ENCODE measurements at regions not wholly inside any gene's neighbourhood (a gene's known extent, or its start where the extent isn't known, plus 50 kb on each side); places are given as distances from the start of the nearest gene placed in this dataset.

DNA sequence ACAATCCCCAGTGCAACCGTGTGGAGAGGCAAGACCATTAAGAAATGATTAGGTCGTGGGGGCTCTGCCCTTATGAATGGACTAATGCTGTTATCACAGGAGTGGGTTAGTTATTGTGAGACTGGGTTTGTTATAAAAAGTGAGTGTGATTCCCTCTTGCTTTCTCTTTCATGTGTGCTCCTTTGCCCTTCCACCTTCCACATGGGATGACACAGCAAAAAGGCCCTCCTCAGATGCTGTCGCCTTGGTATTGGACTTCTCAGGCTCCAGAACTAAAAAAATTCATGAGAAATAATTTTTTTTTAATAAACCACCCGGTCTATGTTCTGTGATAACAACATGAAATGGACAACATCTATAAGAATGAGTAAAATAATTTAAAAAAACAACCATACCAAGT, 136.1 kb upstream of the PCBD1 start:
- H3K9me3 Mint-ChIP-seq, result peaks cover 21% of the 10 kb centered on the region
- H3K4me1 Mint-ChIP-seq, result no peaks in the 10 kb centered on the region
- H3K27ac Mint-ChIP-seq, result no peak overlapping the region
- TF ChIP-seq CTCF (IDR thresholded peaks at IDR 0.05), result no peak
- no peak overlapping the region for H3K4me3 Mint-ChIP-seq
- H3K36me3 Mint-ChIP-seq (ENCODE audit: low read depth), result no peaks in the 10 kb centered on the region
- peaks cover 16% of the 10 kb centered on the region for H3K27me3 Mint-ChIP-seq (ENCODE audit: low read depth, poor library complexity)
- DNase-seq, result no peak

GRCh38 chr10:71025535-71025934, 137.2 kb upstream of the PCBD1 start:
- peaks cover 14% of the 10 kb centered on the region for H3K27me3 Mint-ChIP-seq (ENCODE audit: low read depth, poor library complexity)
- H3K27ac Mint-ChIP-seq, result no peak overlapping the region
- H3K9me3 Mint-ChIP-seq, result peaks cover 15% of the 10 kb centered on the region
- H3K4me3 Mint-ChIP-seq, result no peak overlapping the region
- peaks cover 4% of the 10 kb centered on the region for H3K4me1 Mint-ChIP-seq
- no peaks in the 10 kb centered on the region for H3K36me3 Mint-ChIP-seq (ENCODE audit: low read depth)
- TF ChIP-seq CTCF (IDR thresholded peaks at IDR 0.05), result no peak
- no peak for DNase-seq

- no peak for DNase-seq
- Mint-ChIP-seq H3K4me1 (peaks cover 26% of the 10 kb centered on the region), H3K27ac (no peak overlapping the region), H3K9me3 (no peaks in the 10 kb centered on the region), H3K27me3 (ENCODE audit: low read depth, poor library complexity) (peaks cover 23% of the 10 kb centered on the region), H3K36me3 (ENCODE audit: low read depth) (no peaks in the 10 kb centered on the region), H3K4me3 (no peak overlapping the region)
- no peak for TF ChIP-seq CTCF (IDR thresholded peaks at IDR 0.05)
Observed at GRCh38 chr10:71028066-71028465, 139.7 kb upstream of the PCBD1 start.

DNA sequence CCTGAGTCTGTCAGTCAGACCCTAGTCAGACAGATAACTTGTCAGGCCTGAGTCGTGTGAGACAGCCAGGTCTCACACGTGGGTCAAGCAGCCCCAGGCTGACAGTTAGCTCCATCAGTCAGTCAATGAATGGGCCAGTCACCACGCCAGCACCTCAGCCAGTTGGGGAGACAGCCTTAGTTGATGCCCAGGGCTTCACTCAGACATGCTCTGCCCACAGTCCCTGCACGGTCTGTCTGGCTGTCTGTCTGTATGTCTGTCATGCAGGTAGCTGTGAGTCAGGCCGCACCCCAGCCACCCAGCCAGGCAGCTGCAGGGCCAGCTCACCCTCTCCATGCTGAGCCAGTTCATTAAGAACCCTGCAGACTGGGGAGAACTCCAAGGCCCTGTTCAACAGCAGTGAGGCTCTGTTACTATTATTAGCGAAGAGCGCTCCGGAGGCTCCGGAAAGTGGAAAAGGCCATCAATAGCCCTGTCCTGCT, 141.1 kb upstream of the PCBD1 start:
- H3K27ac Mint-ChIP-seq, result no peak overlapping the region
- no peak for DNase-seq
- H3K4me3 Mint-ChIP-seq, result no peak overlapping the region
- no peaks in the 10 kb centered on the region for H3K36me3 Mint-ChIP-seq (ENCODE audit: low read depth)
- peaks cover 23% of the 10 kb centered on the region for H3K27me3 Mint-ChIP-seq (ENCODE audit: low read depth, poor library complexity)
- H3K9me3 Mint-ChIP-seq, result no peaks in the 10 kb centered on the region
- H3K4me1 Mint-ChIP-seq, result peaks cover 27% of the 10 kb centered on the region
- TF ChIP-seq CTCF (IDR thresholded peaks at IDR 0.05), result no peak

DNA sequence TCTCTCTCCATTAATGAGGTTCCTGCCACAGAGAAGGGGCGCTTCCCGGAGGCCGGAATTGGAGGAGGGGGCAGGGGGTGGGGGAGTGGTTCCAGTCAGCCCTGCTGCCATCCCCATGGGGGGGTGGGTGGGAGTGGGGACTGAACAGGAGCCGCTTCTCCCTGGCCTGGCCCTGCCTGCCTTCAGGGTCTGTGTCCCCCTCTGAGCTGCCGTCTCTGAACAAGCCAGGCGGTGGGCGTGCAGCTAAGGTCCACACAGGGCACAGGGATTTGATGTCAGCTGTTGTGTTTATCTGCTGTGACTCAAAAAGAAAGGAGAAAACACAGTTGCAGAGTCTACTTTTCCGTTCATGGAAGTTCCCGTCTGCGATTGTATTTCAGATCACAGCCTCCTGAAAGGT, 141.5 kb upstream of the PCBD1 start:
- H3K27ac Mint-ChIP-seq, result no peak overlapping the region
- peaks cover 23% of the 10 kb centered on the region for H3K27me3 Mint-ChIP-seq (ENCODE audit: low read depth, poor library complexity)
- H3K4me1 Mint-ChIP-seq, result peaks cover 27% of the 10 kb centered on the region
- no peak for TF ChIP-seq CTCF (IDR thresholded peaks at IDR 0.05)
- no peaks in the 10 kb centered on the region for H3K9me3 Mint-ChIP-seq
- no peak for DNase-seq
- H3K4me3 Mint-ChIP-seq, result no peak overlapping the region
- no peaks in the 10 kb centered on the region for H3K36me3 Mint-ChIP-seq (ENCODE audit: low read depth)

DNA sequence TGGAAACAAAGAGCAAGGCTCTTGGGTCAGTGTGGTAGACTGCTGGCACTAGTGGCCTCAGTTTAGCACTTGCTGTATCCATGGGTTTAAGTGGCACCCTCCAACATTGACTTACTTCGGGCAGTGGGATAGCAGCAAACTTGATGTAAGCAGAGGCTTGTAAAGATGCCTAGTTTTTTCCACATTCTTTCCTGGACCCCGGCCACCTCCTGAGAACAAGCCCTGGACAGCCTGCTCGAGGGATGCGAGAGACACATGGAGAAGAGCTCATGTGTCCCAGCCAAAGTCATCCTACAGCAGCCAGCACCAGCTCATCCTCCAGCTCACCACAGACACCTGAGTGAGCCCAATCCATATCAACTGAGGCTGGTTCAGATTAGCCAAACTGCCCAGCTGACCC, 142.7 kb upstream of the PCBD1 start:
- H3K4me3 Mint-ChIP-seq, result no peak overlapping the region
- H3K4me1 Mint-ChIP-seq, result peaks cover 37% of the 10 kb centered on the region
- H3K27ac Mint-ChIP-seq, result no peak overlapping the region
- no peaks in the 10 kb centered on the region for H3K36me3 Mint-ChIP-seq (ENCODE audit: low read depth)
- peaks cover 25% of the 10 kb centered on the region for H3K27me3 Mint-ChIP-seq (ENCODE audit: low read depth, poor library complexity)
- H3K9me3 Mint-ChIP-seq, result no peaks in the 10 kb centered on the region
- TF ChIP-seq CTCF (IDR thresholded peaks at IDR 0.05), result no peak
- no peak for DNase-seq

Data from nephron progenitor cell (in vitro differentiated cells).